Neural progenitor cell (in vitro differentiated cells): ENCODE measurements at regions not wholly inside any gene's neighbourhood (a gene's known extent, or its start where the extent isn't known, plus 50 kb on each side); places are given as distances from the start of the nearest gene placed in this dataset.

ENCODE experiments used
- EZH2phosphoT487 ChIP-seq: fragments of 200-600 bp; sonication (generic); IDR thresholded peaks from 2 replicates; pipeline ENCODE4 v1.6.1; 2017; ENCODE audit warnings: antibody characterized with exemption
- TF ChIP-seq, protein P1 (sequence below): fragments of 200-600 bp; sonication (generic); IDR thresholded peaks from 2 replicates; pipeline ENCODE4 v1.5.1; 2017; ENCODE audit warnings: antibody characterized with exemption, mild to moderate bottlenecking

DNA sequence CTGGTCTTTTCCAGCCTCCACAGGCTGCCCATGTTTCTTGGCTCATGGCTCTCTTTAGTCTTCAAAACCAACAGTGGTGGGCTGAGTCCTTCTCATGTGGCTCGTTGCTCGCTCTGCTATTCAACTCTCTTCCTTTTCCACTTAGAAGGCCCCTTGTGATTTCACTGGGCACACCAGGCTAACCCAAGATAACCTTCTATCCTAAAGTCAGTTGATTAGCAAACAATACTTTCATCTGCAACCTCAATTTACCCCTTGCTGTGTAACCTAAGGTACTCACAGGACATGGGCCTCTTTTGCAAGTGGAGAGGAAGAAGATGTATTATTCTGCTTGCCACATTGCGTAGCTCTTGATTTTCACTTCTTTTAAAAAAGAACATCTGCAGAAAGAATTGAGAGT, 79.6 kb downstream of the UTRN start:
- TF ChIP-seq, protein P1, sequence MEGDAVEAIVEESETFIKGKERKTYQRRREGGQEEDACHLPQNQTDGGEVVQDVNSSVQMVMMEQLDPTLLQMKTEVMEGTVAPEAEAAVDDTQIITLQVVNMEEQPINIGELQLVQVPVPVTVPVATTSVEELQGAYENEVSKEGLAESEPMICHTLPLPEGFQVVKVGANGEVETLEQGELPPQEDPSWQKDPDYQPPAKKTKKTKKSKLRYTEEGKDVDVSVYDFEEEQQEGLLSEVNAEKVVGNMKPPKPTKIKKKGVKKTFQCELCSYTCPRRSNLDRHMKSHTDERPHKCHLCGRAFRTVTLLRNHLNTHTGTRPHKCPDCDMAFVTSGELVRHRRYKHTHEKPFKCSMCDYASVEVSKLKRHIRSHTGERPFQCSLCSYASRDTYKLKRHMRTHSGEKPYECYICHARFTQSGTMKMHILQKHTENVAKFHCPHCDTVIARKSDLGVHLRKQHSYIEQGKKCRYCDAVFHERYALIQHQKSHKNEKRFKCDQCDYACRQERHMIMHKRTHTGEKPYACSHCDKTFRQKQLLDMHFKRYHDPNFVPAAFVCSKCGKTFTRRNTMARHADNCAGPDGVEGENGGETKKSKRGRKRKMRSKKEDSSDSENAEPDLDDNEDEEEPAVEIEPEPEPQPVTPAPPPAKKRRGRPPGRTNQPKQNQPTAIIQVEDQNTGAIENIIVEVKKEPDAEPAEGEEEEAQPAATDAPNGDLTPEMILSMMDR = no peak
- TF ChIP-seq EZH2phosphoT487 = no peak
